HL-60 (cell line): ENCODE measurements at regions not wholly inside any gene's neighbourhood (a gene's known extent, or its start where the extent isn't known, plus 50 kb on each side); places are given as distances from the start of the nearest gene placed in this dataset.

Experiments used
- CTCF ChIP-seq: IDR thresholded peaks from one replicate; pipeline ENCODE4 v1.5.1; 2011; ENCODE audit warnings: low read length, control low read depth, inconsistent platforms; ENCODE audit not compliant: insufficient read depth
- REST ChIP-seq: IDR thresholded peaks from 2 replicates; pipeline ENCODE4 v1.6.1; 2012; ENCODE audit warnings: low read depth; ENCODE audit not compliant: insufficient replicate concordance

- TF ChIP-seq CTCF, result no peak
- no peak for TF ChIP-seq REST
Measured at GRCh38 chr2:217693363-217693762, 309.4 kb downstream of the TNS1 start.
